MG63 (cell line): ENCODE measurements at regions not wholly inside any gene's neighbourhood (a gene's known extent, or its start where the extent isn't known, plus 50 kb on each side); places are given as distances from the start of the nearest gene placed in this dataset.
"Not testable (repeated sequence)": the region's sequence is repeated elsewhere in the genome, so short reads cannot be mapped to it uniquely, and the experiment has no call there.

Experiments used
- DNase-seq: peaks from one replicate; pipeline ENCODE4 v3.0.0-alpha.2; 2020
- H3K27me3 ChIP-seq: fragments of 250-450 bp; sonication (Bioruptor Pico); 2 replicates; pipeline ENCODE4 v1.5.1; 2020; ENCODE audit warnings: mild to moderate bottlenecking, moderate library complexity
- H3K36me3 ChIP-seq: fragments of 250-450 bp; sonication (Bioruptor Pico); 2 replicates; pipeline ENCODE4 v1.5.1; 2020; ENCODE audit warnings: mild to moderate bottlenecking, moderate library complexity
- H3K4me3 ChIP-seq: fragments of 250-450 bp; sonication (Bioruptor Pico); 2 replicates; pipeline ENCODE4 v1.5.1; 2020; ENCODE audit warnings: mild to moderate bottlenecking, moderate library complexity
- H3K9me3 ChIP-seq: fragments of 250-450 bp; sonication (Bioruptor Pico); 2 replicates; pipeline ENCODE4 v1.5.1; 2020; ENCODE audit warnings: mild to moderate bottlenecking, moderate library complexity

GRCh38 chr6:169093770-169094551, 159.7 kb downstream of the THBS2 start:
- Histone ChIP-seq H3K4me3 (no peak overlapping the region), H3K27me3 (no peaks in the 10 kb centered on the region), H3K36me3 (no peaks in the 10 kb centered on the region), H3K9me3 (peaks cover 23% of the 10 kb centered on the region)
- no peak for DNase-seq

- DNase-seq: no peak
- Histone ChIP-seq H3K27me3 (no peaks in the 10 kb centered on the region), H3K4me3 (no peak overlapping the region), H3K36me3 (no peaks in the 10 kb centered on the region), H3K9me3 (peaks cover 23% of the 10 kb centered on the region)
Measured at GRCh38 chr6:169093066-169093723, 160.5 kb downstream of the THBS2 start.

- H3K4me3 ChIP-seq: no peak overlapping the region
- no peak for DNase-seq
- peaks cover 23% of the 10 kb centered on the region for H3K9me3 ChIP-seq
- H3K36me3 ChIP-seq: no peaks in the 10 kb centered on the region
- H3K27me3 ChIP-seq: no peaks in the 10 kb centered on the region
Measured at GRCh38 chr6:169092375-169092774, 161.3 kb downstream of the THBS2 start.

- H3K36me3 ChIP-seq, H3K4me3 ChIP-seq, DNase-seq, H3K27me3 ChIP-seq: not testable (repeated sequence)
- peaks cover 25% of the 10 kb centered on the region for H3K9me3 ChIP-seq
Measured at GRCh38 chr6:169090514-169091127, 163.0 kb downstream of the THBS2 start.

GRCh38 chr6:169088762-169089161, 164.9 kb downstream of the THBS2 start:
- Histone ChIP-seq H3K4me3 (no peak overlapping the region), H3K27me3 (no peaks in the 10 kb centered on the region), H3K36me3 (no peaks in the 10 kb centered on the region), H3K9me3 (peaks cover 25% of the 10 kb centered on the region)
- no peak for DNase-seq

GRCh38 chr6:169087443-169088041, 166.1 kb downstream of the THBS2 start:
- no peaks in the 10 kb centered on the region for H3K27me3 ChIP-seq
- H3K9me3 ChIP-seq: peaks cover 25% of the 10 kb centered on the region
- H3K36me3 ChIP-seq: no peaks in the 10 kb centered on the region
- H3K4me3 ChIP-seq: no peak overlapping the region
- no peak for DNase-seq

GRCh38 chr6:169086616-169087015, 167.0 kb downstream of the THBS2 start:
- not testable (repeated sequence) for H3K36me3 ChIP-seq, DNase-seq, H3K4me3 ChIP-seq, H3K27me3 ChIP-seq
- peaks cover 23% of the 10 kb centered on the region for H3K9me3 ChIP-seq

GRCh38 chr6:169086020-169086419, 167.6 kb downstream of the THBS2 start:
- no peaks in the 10 kb centered on the region for H3K36me3 ChIP-seq
- H3K4me3 ChIP-seq: no peak overlapping the region
- no peaks in the 10 kb centered on the region for H3K27me3 ChIP-seq
- no peak for DNase-seq
- peaks cover 17% of the 10 kb centered on the region for H3K9me3 ChIP-seq

GRCh38 chr6:169085466-169085865, 168.2 kb downstream of the THBS2 start:
- H3K27me3 ChIP-seq: no peaks in the 10 kb centered on the region
- H3K36me3 ChIP-seq: no peaks in the 10 kb centered on the region
- peaks cover 11% of the 10 kb centered on the region for H3K9me3 ChIP-seq

GRCh38 chr6:169084557-169084956, 169.1 kb downstream of the THBS2 start:
- not testable (repeated sequence) for H3K27me3 ChIP-seq, H3K9me3 ChIP-seq, H3K4me3 ChIP-seq, DNase-seq, H3K36me3 ChIP-seq

More at GRCh38 chr6:169085466-169085865, 168.2 kb downstream of the THBS2 start:
- H3K4me3 ChIP-seq: no peak overlapping the region
- DNase-seq: no peak

- no peaks in the 10 kb centered on the region for H3K36me3 ChIP-seq
- H3K4me3 ChIP-seq: no peak overlapping the region
- peaks cover 2% of the 10 kb centered on the region; the same call in 1 of the 2 replicates for H3K9me3 ChIP-seq
- H3K27me3 ChIP-seq: no peaks in the 10 kb centered on the region
- no peak for DNase-seq
Measured at GRCh38 chr6:169084067-169084466, 169.6 kb downstream of the THBS2 start.

GRCh38 chr6:169083508-169083874, 170.2 kb downstream of the THBS2 start:
- DNase-seq: no peak
- no peak overlapping the region for H3K4me3 ChIP-seq

GRCh38 chr6:169082817-169083507, 170.7 kb downstream of the THBS2 start:
- Histone ChIP-seq H3K27me3 (no peaks in the 10 kb centered on the region), H3K9me3 (peaks cover 2% of the 10 kb centered on the region; the same call in 1 of the 2 replicates), H3K4me3 (no peak overlapping the region), H3K36me3 (no peaks in the 10 kb centered on the region)
- DNase-seq: no peak

More at GRCh38 chr6:169083508-169083874, 170.2 kb downstream of the THBS2 start:
- Histone ChIP-seq H3K27me3 (no peaks in the 10 kb centered on the region), H3K9me3 (peaks cover 2% of the 10 kb centered on the region; the same call in 1 of the 2 replicates), H3K36me3 (no peaks in the 10 kb centered on the region)

- H3K4me3 ChIP-seq: no peak overlapping the region
- DNase-seq: peak; percentile 32
- H3K27me3 ChIP-seq: no peaks in the 10 kb centered on the region
- H3K9me3 ChIP-seq: peaks cover 2% of the 10 kb centered on the region; the same call in 1 of the 2 replicates
- H3K36me3 ChIP-seq: no peaks in the 10 kb centered on the region
Measured at GRCh38 chr6:169082093-169082492, 171.6 kb downstream of the THBS2 start.

GRCh38 chr6:169081248-169081647, 172.4 kb downstream of the THBS2 start:
- no peaks in the 10 kb centered on the region for H3K27me3 ChIP-seq
- H3K9me3 ChIP-seq: peaks cover 2% of the 10 kb centered on the region; the same call in 1 of the 2 replicates
- H3K4me3 ChIP-seq: no peak overlapping the region
- no peak for DNase-seq
- H3K36me3 ChIP-seq: no peaks in the 10 kb centered on the region

- Histone ChIP-seq H3K4me3 (no peak overlapping the region), H3K9me3 (no peaks in the 10 kb centered on the region; the same call in 1 of the 2 replicates), H3K36me3 (no peaks in the 10 kb centered on the region), H3K27me3 (no peaks in the 10 kb centered on the region)
- no peak for DNase-seq
Measured at GRCh38 chr6:169079650-169080049, 174.0 kb downstream of the THBS2 start.
